Neuronal stem cell (in vitro differentiated cells): ENCODE measurements at regions not wholly inside any gene's neighbourhood (a gene's known extent, or its start where the extent isn't known, plus 50 kb on each side); places are given as distances from the start of the nearest gene placed in this dataset.

Experiments
- DNase-seq: peaks from one replicate; pipeline ENCODE4 v3.0.0-alpha.2; 2013; ENCODE audit warnings: low spot score
- H2AFZ ChIP-seq: one replicate; pipeline ENCODE4 v1.6.1; 2013; ENCODE audit warnings: mild to moderate bottlenecking, low read length, inconsistent platforms
- H2AK5ac ChIP-seq: 2 replicates; pipeline ENCODE4 v1.6.1; 2013; ENCODE audit warnings: low read depth, mild to moderate bottlenecking, inconsistent platforms, low read length, moderate library complexity, mixed read lengths
- H2BK120ac ChIP-seq: 2 replicates; pipeline ENCODE4 v1.6.1; 2013; ENCODE audit warnings: low read depth, mild to moderate bottlenecking, inconsistent platforms, low read length, moderate library complexity, mixed read lengths
- H2BK12ac ChIP-seq: one replicate; pipeline ENCODE4 v1.6.1; 2013; ENCODE audit warnings: low read length, inconsistent platforms
- H2BK15ac ChIP-seq: 2 replicates; pipeline ENCODE4 v1.6.1; 2013; ENCODE audit warnings: mild to moderate bottlenecking, low read length, inconsistent platforms, mixed read lengths
- H2BK5ac ChIP-seq: one replicate; pipeline ENCODE4 v1.6.1; 2013; ENCODE audit warnings: inconsistent platforms, mild to moderate bottlenecking, low read length, moderate library complexity
- H3K14ac ChIP-seq: one replicate; pipeline ENCODE4 v1.6.1; 2013; ENCODE audit warnings: low read length, inconsistent platforms
- H3K18ac ChIP-seq: 2 replicates; pipeline ENCODE4 v1.6.1; 2013; ENCODE audit warnings: low read length, inconsistent platforms
- H3K23ac ChIP-seq: 2 replicates; pipeline ENCODE4 v1.6.1; 2013; ENCODE audit warnings: low read depth, mild to moderate bottlenecking, mixed read lengths, low read length, inconsistent platforms; ENCODE audit not compliant: poor library complexity
- H3K27ac ChIP-seq: replicated peaks from 3 replicates; pipeline ENCODE4 v1.5.1; 2013; ENCODE audit warnings: low read length, inconsistent platforms
- H3K27me3 ChIP-seq, 3 experiments: 2 replicates each; pipeline ENCODE4 v1.6.1; 2013; ENCODE audit warnings: low read length in 3 of 3, mild to moderate bottlenecking in 2 of 3, inconsistent platforms in 1 of 3, low read depth in 1 of 3, mixed read lengths in 1 of 3, moderate library complexity in 1 of 3; ENCODE audit not compliant: control insufficient read depth in 3 of 3, insufficient read depth in 3 of 3
- H3K36me3 ChIP-seq, 2 donors: replicated peaks in 1 of 2; 2 replicates each; pipeline ENCODE4 v1.6.1; 2013; ENCODE audit warnings: low read length in 2 of 2; ENCODE audit not compliant: control insufficient read depth in 2 of 2, insufficient read depth in 2 of 2
- H3K4ac ChIP-seq: 2 replicates; pipeline ENCODE4 v1.6.1; 2013; ENCODE audit warnings: inconsistent platforms, mild to moderate bottlenecking, low read length, moderate library complexity
- H3K4me1 ChIP-seq, 2 donors: 1 replicate in 1 of 2; 2 replicates in 1 of 2; pipeline ENCODE4 v1.6.1; 2013; ENCODE audit warnings: low read length in 2 of 2, low read depth in 1 of 2; ENCODE audit not compliant: control insufficient read depth in 2 of 2, insufficient read depth in 1 of 2
- H3K4me2 ChIP-seq: one replicate; pipeline ENCODE4 v1.6.1; 2013; ENCODE audit warnings: mild to moderate bottlenecking, low read length, inconsistent platforms; ENCODE audit not compliant: insufficient read depth, poor library complexity, severe bottlenecking
- H3K4me3 ChIP-seq, 2 donors: 2 replicates each; pipeline ENCODE4 v1.5.1; 2013; ENCODE audit warnings: low read length in 2 of 2, mild to moderate bottlenecking in 2 of 2, inconsistent platforms in 1 of 2, moderate library complexity in 1 of 2
- H3K79me1 ChIP-seq: one replicate; pipeline ENCODE4 v1.6.1; 2013; ENCODE audit warnings: low read depth, mild to moderate bottlenecking, inconsistent platforms, low read length, moderate library complexity
- H3K9ac ChIP-seq: one replicate; pipeline ENCODE4 v1.6.1; 2013; ENCODE audit warnings: mild to moderate bottlenecking, low read depth, low read length, inconsistent platforms; ENCODE audit not compliant: poor library complexity
- H3K9me3 ChIP-seq, 2 donors: replicated peaks in 1 of 2; 2 replicates each; pipeline versions ENCODE3 to v1.6.1; 2013; ENCODE audit warnings: low read length in 2 of 2, mild to moderate bottlenecking in 2 of 2, inconsistent platforms in 1 of 2, low read depth in 1 of 2, mixed read lengths in 1 of 2, moderate library complexity in 1 of 2; ENCODE audit not compliant: control insufficient read depth in 2 of 2, insufficient read depth in 1 of 2
- H4K8ac ChIP-seq: one replicate; pipeline ENCODE4 v1.6.1; 2013; ENCODE audit warnings: low read depth, mild to moderate bottlenecking, inconsistent platforms, low read length, moderate library complexity
- H4K91ac ChIP-seq: one replicate; pipeline ENCODE4 v1.6.1; 2013; ENCODE audit warnings: low read length, low read depth, mild to moderate bottlenecking, inconsistent platforms; ENCODE audit not compliant: poor library complexity
- WGBS, 2 donors: extraction: QIAGEN DNeasy Blood & Tissue Kit; methylation state at CpG; one replicate each; pipeline ENCODE4 v1.1.7; 2013; ENCODE audit warnings: missing lambda C conversion rate in 2 of 2, mixed read lengths in 1 of 2; ENCODE audit not compliant: insufficient read length in 2 of 2, insufficient replicate concordance in 1 of 2; ENCODE audit errors: extremely low coverage in 2 of 2; 5-methylcytosine and 5-hydroxymethylcytosine counted together

GRCh38 chr6:138651491-138651890, 122.1 kb upstream of the CCDC28A start:
- no peak overlapping the region for H2BK15ac ChIP-seq
- H3K4me2 ChIP-seq: no peak overlapping the region
- DNase-seq: no peak
- H3K18ac ChIP-seq: no peak overlapping the region
- WGBS, 2 donors: no CpG with 5 or more reads among the region's 4 CpGs
- no peaks in the 10 kb centered on the region for H3K9me3 ChIP-seq
- no peak overlapping the region for H4K8ac ChIP-seq
- no peak overlapping the region for H2BK12ac ChIP-seq
- no peak overlapping the region for H3K4ac ChIP-seq
- no peaks in the 10 kb centered on the region for H3K27me3 ChIP-seq
- no peak overlapping the region for H3K23ac ChIP-seq
- no peak overlapping the region for H3K4me3 ChIP-seq
- H2BK120ac ChIP-seq: no peak overlapping the region
- no peak overlapping the region for H2AK5ac ChIP-seq
- no peaks in the 10 kb centered on the region for H3K36me3 ChIP-seq
- peaks cover 0 to 2% of the 10 kb centered on the region in 2 donors for H3K4me1 ChIP-seq
- H3K27ac ChIP-seq: no peak overlapping the region
- H3K9ac ChIP-seq: no peak overlapping the region
- H3K14ac ChIP-seq: no peak overlapping the region
- H2AFZ ChIP-seq: no peak overlapping the region
- H4K91ac ChIP-seq: no peak overlapping the region
- no peaks in the 10 kb centered on the region for H3K79me1 ChIP-seq
- no peak overlapping the region for H2BK5ac ChIP-seq

- H3K9ac ChIP-seq: no peak overlapping the region
- no peak overlapping the region for H3K4ac ChIP-seq
- no peaks in the 10 kb centered on the region for H3K27me3 ChIP-seq
- no peak for DNase-seq
- no peak overlapping the region for H4K91ac ChIP-seq
- H3K4me2 ChIP-seq: no peak overlapping the region
- no peak overlapping the region for H4K8ac ChIP-seq
- H3K18ac ChIP-seq: no peak overlapping the region
- H2AFZ ChIP-seq: no peak overlapping the region
- WGBS, 2 donors: no CpG with 5 or more reads among the region's 1 CpG
- no peak overlapping the region for H2BK120ac ChIP-seq
- H3K36me3 ChIP-seq: no peaks in the 10 kb centered on the region
- no peaks in the 10 kb centered on the region for H3K9me3 ChIP-seq
- peaks cover 1 to 2% of the 10 kb centered on the region in 2 donors for H3K4me1 ChIP-seq
- no peaks in the 10 kb centered on the region for H3K79me1 ChIP-seq
- H3K23ac ChIP-seq: no peak overlapping the region
- no peak overlapping the region for H3K27ac ChIP-seq
- H2AK5ac ChIP-seq: no peak overlapping the region
- no peak overlapping the region for H2BK12ac ChIP-seq
- H2BK15ac ChIP-seq: no peak overlapping the region
- no peak overlapping the region for H3K14ac ChIP-seq
- H3K4me3 ChIP-seq: no peak overlapping the region
- no peak overlapping the region for H2BK5ac ChIP-seq
Measured at GRCh38 chr6:138652824-138653223, 120.7 kb upstream of the CCDC28A start.

GRCh38 chr6:138653435-138653834, 120.1 kb upstream of the CCDC28A start:
- H3K14ac ChIP-seq: no peak overlapping the region
- no peaks in the 10 kb centered on the region for H3K79me1 ChIP-seq
- no peak overlapping the region for H3K4ac ChIP-seq
- H3K18ac ChIP-seq: no peak overlapping the region
- no peak overlapping the region for H2BK12ac ChIP-seq
- no peak overlapping the region for H3K27ac ChIP-seq
- peaks cover 1 to 2% of the 10 kb centered on the region in 2 donors for H3K4me1 ChIP-seq
- no peak overlapping the region for H3K4me2 ChIP-seq
- no peak overlapping the region for H4K91ac ChIP-seq
- no peak overlapping the region for H2BK15ac ChIP-seq
- H4K8ac ChIP-seq: no peak overlapping the region
- no peak overlapping the region for H2BK120ac ChIP-seq
- no peaks in the 10 kb centered on the region for H3K36me3 ChIP-seq
- no CpG with 5 or more reads among the region's 6 CpGs for WGBS, 2 donors
- H3K4me3 ChIP-seq: no peak overlapping the region
- H2BK5ac ChIP-seq: no peak overlapping the region
- H2AK5ac ChIP-seq: no peak overlapping the region
- H3K27me3 ChIP-seq: no peaks in the 10 kb centered on the region
- no peak overlapping the region for H3K23ac ChIP-seq
- no peak overlapping the region for H3K9ac ChIP-seq
- H2AFZ ChIP-seq: no peak overlapping the region
- no peak for DNase-seq
- H3K9me3 ChIP-seq: no peaks in the 10 kb centered on the region

GRCh38 chr6:138654715-138655634, 118.6 kb upstream of the CCDC28A start:
- Histone ChIP-seq H3K4ac (no peak overlapping the region), H3K23ac (no peak overlapping the region), H2BK120ac (no peak overlapping the region), H3K14ac (no peak overlapping the region), H3K18ac (no peak overlapping the region), H3K4me2 (no peak overlapping the region), H2BK12ac (no peak overlapping the region), H3K9ac (no peak overlapping the region), H3K79me1 (no peaks in the 10 kb centered on the region), H2BK5ac (no peak overlapping the region), H3K9me3 (no peaks in the 10 kb centered on the region), H4K8ac (no peak overlapping the region), H3K36me3 (no peaks in the 10 kb centered on the region), H2AFZ (no peak overlapping the region), H3K27ac (no peak overlapping the region), H3K4me3 (no peak overlapping the region), H3K4me1 (peaks cover 1 to 2% of the 10 kb centered on the region in 2 donors), H2BK15ac (no peak overlapping the region), H3K27me3 (no peaks in the 10 kb centered on the region), H2AK5ac (no peak overlapping the region), H4K91ac (no peak overlapping the region)
- no peak for DNase-seq
- WGBS, 2 donors: no CpG with 5 or more reads among the region's 6 CpGs
